ENCODE measurements at regions not wholly inside any gene's neighbourhood (a gene's known extent, or its start where the extent isn't known, plus 50 kb on each side); places are given as distances from the start of the nearest gene placed in this dataset.

DNA sequence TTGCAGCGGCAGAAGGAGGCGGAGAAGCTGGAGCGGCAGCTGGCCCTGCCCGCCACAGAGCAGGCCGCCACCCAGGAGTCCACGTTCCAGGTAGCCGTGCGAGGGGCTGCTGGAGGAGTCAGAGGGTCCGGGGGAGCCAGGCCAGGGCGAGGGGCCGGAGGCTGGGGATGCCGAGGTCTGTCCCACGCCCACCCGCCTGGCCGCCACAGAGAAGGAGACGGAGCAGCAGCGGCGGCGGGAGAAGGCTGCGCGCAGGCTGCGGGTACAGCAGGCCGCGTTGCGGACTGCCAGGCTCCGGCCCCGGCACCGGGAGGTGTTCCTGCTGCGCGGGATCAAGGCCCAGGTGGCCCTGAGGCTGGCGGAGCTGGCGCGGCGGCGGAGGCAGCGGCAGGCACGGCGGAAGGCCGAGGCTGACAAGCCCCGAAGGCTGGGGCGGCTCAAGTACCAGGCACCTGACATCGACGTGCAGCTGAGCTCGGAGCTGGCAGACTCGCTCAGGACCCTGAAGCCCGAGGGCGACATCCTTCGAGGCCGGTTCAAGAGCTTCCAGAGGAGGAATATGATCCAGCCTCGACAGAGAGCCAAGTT is 625.0 kb downstream of the MCTP2 start:
- TF ChIP-seq, protein P1, sequence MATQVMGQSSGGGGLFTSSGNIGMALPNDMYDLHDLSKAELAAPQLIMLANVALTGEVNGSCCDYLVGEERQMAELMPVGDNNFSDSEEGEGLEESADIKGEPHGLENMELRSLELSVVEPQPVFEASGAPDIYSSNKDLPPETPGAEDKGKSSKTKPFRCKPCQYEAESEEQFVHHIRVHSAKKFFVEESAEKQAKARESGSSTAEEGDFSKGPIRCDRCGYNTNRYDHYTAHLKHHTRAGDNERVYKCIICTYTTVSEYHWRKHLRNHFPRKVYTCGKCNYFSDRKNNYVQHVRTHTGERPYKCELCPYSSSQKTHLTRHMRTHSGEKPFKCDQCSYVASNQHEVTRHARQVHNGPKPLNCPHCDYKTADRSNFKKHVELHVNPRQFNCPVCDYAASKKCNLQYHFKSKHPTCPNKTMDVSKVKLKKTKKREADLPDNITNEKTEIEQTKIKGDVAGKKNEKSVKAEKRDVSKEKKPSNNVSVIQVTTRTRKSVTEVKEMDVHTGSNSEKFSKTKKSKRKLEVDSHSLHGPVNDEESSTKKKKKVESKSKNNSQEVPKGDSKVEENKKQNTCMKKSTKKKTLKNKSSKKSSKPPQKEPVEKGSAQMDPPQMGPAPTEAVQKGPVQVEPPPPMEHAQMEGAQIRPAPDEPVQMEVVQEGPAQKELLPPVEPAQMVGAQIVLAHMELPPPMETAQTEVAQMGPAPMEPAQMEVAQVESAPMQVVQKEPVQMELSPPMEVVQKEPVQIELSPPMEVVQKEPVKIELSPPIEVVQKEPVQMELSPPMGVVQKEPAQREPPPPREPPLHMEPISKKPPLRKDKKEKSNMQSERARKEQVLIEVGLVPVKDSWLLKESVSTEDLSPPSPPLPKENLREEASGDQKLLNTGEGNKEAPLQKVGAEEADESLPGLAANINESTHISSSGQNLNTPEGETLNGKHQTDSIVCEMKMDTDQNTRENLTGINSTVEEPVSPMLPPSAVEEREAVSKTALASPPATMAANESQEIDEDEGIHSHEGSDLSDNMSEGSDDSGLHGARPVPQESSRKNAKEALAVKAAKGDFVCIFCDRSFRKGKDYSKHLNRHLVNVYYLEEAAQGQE (IDR thresholded peaks at IDR 0.05; ENCODE audit: insufficient read depth in 1 of 2, low read depth in 2 of 2, low read length in 2 of 2): no peak
- no peak for TF ChIP-seq SIN3A (IDR thresholded peaks at IDR 0.05; ENCODE audit: borderline replicate concordance, insufficient read depth, low read length)
- no peak for TF ChIP-seq POLR2AphosphoS5 (IDR thresholded peaks at IDR 0.05; ENCODE audit: low read depth, low read length)

All from PFSK-1 (cell line).